GM19025 (cell line): ENCODE measurements at regions not wholly inside any gene's neighbourhood (a gene's known extent, or its start where the extent isn't known, plus 50 kb on each side); places are given as distances from the start of the nearest gene placed in this dataset.
"Not testable (repeated sequence)": the region's sequence is repeated elsewhere in the genome, so short reads cannot be mapped to it uniquely, and the experiment has no call there.

Experiments
- ATAC-seq: cut with Tn5 transposase; IDR thresholded peaks from one replicate; pipeline ENCODE4 v1.9.1; 2021; ENCODE audit warnings: mild to moderate bottlenecking, low read depth, moderate library complexity; ENCODE audit not compliant: unreplicated experiment

DNA sequence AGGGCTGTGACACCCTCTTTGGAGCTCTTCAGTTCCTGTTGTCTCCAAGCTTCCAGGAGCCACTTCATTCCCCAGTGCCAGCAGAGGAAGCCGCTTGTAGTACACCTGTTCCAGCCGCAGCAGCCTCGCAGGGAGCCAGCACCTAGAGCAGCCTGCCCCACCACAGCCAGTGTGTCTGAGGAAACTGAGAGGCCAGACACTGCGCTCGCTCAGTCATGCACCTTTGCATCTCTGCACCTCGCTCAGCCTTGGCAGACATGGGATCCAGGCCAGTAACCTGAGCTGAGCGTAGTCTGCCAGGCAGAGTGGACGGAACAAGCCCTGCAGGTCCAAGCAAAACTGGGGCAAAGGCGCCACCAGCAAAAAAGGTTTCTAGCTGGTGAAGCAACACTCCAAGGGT is 1072.1 kb downstream of the JRKL start:
- ATAC-seq = no peak

DNA sequence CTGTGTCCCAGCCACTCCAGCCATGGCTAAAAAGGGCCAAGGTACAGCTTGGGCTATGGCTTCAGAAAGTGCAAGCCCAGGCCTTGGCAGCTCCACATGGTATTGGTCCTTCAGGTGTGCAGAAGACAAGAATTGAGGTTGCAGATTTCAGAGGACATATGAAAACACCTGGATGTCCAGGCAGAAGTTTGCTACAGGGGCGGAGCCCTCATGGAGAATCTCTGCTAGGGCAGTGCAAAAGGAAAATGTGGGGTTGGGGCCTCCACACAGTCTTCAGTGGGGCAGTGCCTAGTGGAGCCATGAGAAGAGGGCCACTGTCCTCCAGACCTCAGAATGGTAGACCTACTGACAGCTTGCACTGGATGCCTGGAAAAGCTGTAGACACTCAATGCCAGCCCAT is 1074.1 kb downstream of the JRKL start:
- no peak for ATAC-seq

- no peak for ATAC-seq
Observed at GRCh38 chr11:97471480-97471879, 1081.7 kb downstream of the JRKL start.

GRCh38 chr11:97487387-97487786 is 1097.6 kb downstream of the JRKL start:
- no peak for ATAC-seq

GRCh38 chr11:97498891-97499290 is 1109.1 kb downstream of the JRKL start:
- ATAC-seq = no peak

DNA sequence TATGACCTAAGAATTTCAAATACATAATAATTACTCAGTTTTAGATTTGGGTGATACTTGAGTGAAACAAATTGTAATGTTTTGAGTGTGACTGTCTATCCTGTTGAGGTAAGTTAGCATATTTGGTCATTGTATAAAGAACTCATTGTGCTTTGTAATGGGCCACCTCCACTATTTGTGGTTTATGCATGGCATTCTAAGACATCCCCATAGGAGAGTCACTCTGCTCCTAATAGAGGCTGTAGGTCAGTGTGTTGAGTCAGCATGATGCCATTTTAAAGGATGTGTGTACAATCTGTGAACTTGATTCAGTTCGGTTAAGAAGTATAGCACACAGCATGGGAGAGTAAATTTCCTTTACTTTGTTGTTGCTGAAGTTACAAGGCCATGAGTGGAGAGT is 1112.4 kb downstream of the JRKL start:
- ATAC-seq = no peak

DNA sequence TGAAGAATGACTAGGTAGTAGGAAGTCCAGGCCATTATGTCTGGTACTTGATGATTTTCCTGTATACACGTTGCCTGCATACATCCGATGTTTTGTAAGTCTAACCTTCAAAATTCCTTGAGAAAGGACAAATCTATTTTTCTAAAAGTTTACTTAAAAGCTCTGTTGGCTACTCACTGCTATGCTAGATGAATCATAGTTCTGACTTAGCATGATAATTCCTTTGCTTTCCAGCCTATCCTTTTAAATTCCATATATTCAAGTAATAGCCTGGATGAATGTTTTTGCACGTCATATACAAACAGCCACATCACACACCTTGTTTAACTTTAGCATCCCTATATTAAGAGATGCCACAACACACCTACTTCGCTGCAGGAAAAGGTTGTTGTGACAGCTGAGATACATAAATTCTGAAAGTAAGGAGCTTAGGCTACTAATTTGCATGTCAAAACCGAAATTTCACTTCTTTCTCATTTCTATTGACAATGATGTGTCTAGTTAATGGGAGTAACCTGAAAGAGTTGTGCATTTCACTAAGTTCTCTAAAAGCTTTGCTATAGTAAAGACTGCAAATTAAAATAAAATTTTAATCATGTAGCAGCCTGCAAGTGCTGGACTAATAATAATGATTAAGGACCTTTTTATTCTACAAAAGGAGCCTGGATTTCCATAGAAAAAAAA is 1116.4 kb downstream of the JRKL start:
- ATAC-seq = no peak

DNA sequence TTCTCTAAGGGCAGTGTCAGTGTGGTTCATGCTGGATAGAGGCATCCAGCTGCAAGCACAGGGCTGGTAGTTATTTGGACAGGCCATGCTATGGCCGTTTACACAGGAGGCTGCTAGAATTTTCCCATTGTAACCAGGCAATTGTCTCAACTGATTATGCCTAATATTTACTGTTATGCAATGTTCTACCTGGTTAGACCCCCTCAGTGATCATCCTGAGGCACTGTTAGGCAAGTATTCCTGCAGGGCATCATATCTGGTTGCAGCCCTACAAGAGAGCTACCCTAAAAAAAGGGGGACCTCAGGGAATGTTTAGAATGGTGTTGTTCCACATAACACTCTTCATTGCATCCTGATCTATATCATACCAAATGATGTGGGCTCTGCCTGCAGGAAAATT is 1124.6 kb downstream of the JRKL start:
- ATAC-seq = no peak

GRCh38 chr11:97516688-97517087 is 1126.9 kb downstream of the JRKL start:
- no peak for ATAC-seq

DNA sequence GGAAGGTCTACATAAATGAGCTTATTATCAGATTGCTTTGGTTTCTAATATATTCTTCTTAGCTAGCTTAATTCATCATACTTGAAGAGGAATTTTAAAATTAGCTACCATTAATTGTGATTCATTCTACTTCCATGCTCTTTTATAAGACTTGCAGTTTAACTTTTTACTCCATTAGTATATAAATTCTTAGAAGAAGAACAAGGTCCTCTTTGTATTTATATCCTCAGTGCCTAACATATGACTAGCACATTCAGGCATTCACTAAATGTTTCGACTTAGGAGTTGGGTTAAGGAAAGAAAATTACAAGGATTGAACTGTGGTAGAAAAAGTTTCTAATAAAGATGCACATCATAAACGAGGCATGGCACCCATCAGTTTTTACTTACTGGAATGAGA is 1135.5 kb downstream of the JRKL start:
- ATAC-seq = no peak

- no peak for ATAC-seq
Observed at GRCh38 chr11:97537407-97538150, 1147.8 kb downstream of the JRKL start.

DNA sequence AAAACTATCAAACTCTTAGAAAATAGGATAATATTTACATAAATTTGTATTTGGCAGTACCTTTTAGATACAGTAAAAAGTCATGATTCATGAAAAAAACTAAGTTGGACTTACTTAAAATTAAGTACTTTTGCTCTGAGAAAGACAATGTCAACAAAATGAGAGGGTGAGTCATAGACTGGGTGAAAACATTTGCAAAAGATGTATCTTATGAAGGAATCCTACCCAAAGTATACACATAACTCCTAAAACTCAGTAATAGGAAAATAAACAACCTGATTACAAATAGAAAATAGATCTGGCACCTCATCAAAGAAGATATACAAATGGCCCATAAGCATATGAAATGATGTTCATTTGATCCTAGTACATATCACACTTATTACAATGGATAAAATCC is 1154.6 kb downstream of the JRKL start:
- no peak for ATAC-seq

DNA sequence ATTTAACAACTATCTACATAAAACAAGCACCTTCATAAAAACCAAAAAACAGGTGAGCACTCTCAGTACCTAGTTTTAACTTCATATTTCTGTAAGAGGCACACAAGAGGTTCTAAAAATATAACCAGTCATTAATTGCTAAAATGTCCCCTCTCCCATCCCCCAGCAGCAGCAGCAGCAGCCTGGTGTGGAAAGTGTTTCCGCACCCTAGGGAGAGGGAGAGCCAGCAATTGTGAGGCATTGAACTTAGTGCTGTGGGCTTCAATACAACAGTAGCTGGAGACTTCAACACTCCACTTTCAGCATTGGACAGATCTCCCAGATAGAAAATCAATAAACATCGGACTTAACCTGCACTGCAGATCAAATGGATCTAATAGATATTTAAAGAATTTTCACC is 1158.5 kb downstream of the JRKL start:
- no peak for ATAC-seq

- ATAC-seq = no peak
Observed at GRCh38 chr11:97557399-97557798, 1167.6 kb downstream of the JRKL start.

DNA sequence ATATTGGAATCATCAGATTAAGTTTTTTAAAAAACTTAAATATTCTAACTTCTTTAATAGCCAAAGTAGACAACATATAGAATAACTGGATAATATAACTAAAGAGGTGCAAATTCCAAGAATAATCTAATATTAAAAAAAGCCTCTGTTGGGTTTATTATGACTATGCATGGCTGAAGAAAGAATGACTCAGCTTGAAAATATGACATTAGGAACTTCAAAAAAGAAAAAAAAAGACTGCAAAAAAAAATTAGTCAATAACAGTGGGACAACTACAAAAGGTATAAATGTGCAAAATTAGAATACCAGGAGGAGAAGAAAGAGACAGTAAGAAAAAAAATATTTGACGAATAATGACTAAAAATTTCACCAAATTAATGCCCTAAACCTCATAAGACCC is 1178.0 kb downstream of the JRKL start:
- no peak for ATAC-seq

DNA sequence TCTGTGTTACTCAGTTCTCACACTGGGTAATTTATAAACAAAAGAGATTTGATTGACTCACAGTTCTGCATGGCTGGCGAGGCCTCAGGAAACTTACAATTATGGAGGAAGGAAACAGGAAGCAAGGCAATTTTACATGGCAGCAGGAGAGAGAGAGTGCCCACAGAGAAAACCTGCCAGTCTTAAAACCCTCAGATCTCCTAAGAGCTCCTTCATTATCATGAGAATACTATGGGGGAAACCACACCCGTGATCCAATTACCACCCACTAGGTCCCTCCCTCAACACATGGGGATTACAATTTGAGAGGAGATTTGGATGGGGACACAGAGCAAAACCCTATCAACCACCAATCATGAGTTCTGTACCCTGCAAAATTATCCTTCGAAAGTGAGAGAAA is 1180.8 kb downstream of the JRKL start:
- ATAC-seq = no peak

- ATAC-seq = not testable (repeated sequence)
Observed at GRCh38 chr11:97573771-97574170, 1184.0 kb downstream of the JRKL start.

DNA sequence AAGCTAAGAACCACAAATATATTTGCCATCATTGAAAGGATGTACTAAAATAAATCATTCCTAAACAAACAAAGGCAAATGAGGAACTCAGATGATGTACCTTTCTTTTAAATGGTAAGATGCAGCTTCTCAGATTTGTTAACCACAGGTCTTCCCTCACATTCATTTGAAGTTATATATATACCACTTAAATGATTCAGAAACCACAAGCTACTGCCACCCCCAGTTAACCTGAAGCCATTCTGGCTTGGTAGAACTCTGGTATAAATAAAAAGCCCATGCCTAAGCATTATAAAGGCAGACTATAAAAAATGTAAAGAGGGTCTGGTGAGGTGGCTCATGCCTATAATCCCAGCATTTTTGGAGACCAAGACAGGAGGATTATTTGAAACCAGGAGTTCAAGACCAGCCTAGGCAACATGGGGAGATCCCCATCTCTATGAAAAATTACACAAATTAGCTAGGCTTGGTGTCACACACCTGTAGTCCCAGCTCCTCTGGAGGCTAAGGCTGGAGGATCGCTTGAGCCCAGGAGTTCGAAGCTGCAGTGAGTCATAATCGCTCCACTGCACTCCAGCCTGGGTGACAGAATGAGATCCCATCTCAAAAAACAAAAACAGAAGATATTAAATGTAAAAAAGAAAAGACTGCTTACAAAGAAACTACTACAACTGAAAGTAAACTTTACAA is 1185.3 kb downstream of the JRKL start:
- no peak for ATAC-seq

DNA sequence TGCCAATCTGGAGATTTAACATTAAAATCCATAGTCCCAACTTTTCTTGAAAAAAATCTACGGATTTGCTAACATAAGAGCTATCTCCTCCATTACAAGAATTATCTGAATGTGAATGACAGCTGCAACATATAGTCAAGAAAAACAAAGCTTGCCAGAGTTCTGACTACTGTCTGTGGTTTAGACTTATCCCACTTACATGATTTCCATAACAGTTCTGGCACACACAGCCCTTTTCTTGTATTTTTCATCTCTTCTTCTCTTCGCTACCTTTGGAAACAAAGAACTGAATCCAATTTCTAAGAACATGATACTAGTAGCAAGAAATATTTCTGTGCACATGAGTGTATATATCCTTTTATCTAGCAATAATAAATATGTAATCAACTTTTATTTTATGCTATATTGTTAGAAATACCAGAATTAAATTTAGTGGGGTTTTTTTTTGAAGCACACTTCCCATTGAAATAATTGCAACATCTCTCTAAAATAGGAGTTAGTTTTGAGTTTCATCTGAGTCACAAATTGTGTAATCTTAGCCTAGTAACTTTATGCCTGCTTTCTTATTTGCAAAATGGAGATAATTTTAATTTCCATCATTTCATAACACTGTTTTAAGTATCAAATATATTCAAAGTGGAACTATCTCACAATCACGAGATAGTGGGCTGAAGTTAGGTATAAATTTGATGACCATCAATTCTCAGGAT is 1217.6 kb downstream of the JRKL start:
- ATAC-seq = no peak

GRCh38 chr11:97610000-97610399 is 1220.2 kb downstream of the JRKL start:
- no peak for ATAC-seq

GRCh38 chr11:97610854-97611253 is 1221.0 kb downstream of the JRKL start:
- ATAC-seq = no peak
